Gastroesophageal sphincter (tissue), 3 donors: ENCODE measurements at regions not wholly inside any gene's neighbourhood (a gene's known extent, or its start where the extent isn't known, plus 50 kb on each side); places are given as distances from the start of the nearest gene placed in this dataset.

ENCODE experiments used
- EP300 ChIP-seq: sonication (generic); formaldehyde crosslinking; IDR thresholded peaks from one replicate; pipeline ENCODE4 v1.6.1; 2017; ENCODE audit warnings: antibody characterized with exemption, mild to moderate bottlenecking
- TF ChIP-seq, protein P1 (sequence below), 4 experiments: fragments of 200-600 bp in 2 of 4; fragments of 450-650 bp in 2 of 4; sonication (generic) in 1 of 4; IDR thresholded peaks; one replicate each; pipeline ENCODE4 v1.5.1; 2017 to 2019; ENCODE audit warnings: antibody characterized with exemption in 4 of 4, mild to moderate bottlenecking in 2 of 4, moderate library complexity in 2 of 4

GRCh38 chr3:95887114-95887513 is 927.3 kb upstream of the EPHA6 start:
- TF ChIP-seq EP300, result no peak
- TF ChIP-seq, protein P1, sequence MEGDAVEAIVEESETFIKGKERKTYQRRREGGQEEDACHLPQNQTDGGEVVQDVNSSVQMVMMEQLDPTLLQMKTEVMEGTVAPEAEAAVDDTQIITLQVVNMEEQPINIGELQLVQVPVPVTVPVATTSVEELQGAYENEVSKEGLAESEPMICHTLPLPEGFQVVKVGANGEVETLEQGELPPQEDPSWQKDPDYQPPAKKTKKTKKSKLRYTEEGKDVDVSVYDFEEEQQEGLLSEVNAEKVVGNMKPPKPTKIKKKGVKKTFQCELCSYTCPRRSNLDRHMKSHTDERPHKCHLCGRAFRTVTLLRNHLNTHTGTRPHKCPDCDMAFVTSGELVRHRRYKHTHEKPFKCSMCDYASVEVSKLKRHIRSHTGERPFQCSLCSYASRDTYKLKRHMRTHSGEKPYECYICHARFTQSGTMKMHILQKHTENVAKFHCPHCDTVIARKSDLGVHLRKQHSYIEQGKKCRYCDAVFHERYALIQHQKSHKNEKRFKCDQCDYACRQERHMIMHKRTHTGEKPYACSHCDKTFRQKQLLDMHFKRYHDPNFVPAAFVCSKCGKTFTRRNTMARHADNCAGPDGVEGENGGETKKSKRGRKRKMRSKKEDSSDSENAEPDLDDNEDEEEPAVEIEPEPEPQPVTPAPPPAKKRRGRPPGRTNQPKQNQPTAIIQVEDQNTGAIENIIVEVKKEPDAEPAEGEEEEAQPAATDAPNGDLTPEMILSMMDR (IDR thresholded peaks at IDR 0.05), result no peak
